Head of caudate nucleus (tissue), 42 donors: ENCODE measurements at regions not wholly inside any gene's neighbourhood (a gene's known extent, or its start where the extent isn't known, plus 50 kb on each side); places are given as distances from the start of the nearest gene placed in this dataset.

Experiments used
- DNase-seq, 42 donors: peaks; one replicate each; pipeline versions ENCODE4 v3.0.0 to v3.0.0-alpha.2; 2020 to 2021; ENCODE audit warnings: mixed read lengths in 7 of 42
- intact Hi-C: fragments of 100-400 bp; cut with DNase I; formaldehyde crosslinking; loops from one replicate; pipeline ENCODE4 v1.15.0; 2022

GRCh38 chr18:41135146-41135545 is 819.9 kb upstream of the PIK3C3 start:
- no peak for DNase-seq
- intact Hi-C loops = no loop called here

GRCh38 chr18:41134426-41134825 is 820.6 kb upstream of the PIK3C3 start:
- intact Hi-C loops = no loop called here
- no peak for DNase-seq

GRCh38 chr18:41131050-41131449 is 824.0 kb upstream of the PIK3C3 start:
- intact Hi-C loops = no loop called here
- DNase-seq = no peak

- no peak for DNase-seq
- intact Hi-C loops = no loop called here
Measured at GRCh38 chr18:41128545-41128944, 826.5 kb upstream of the PIK3C3 start.

GRCh38 chr18:41128126-41128525 is 826.9 kb upstream of the PIK3C3 start:
- intact Hi-C loops = no loop called here
- DNase-seq = no peak

- intact Hi-C loops = no loop called here
- no peak for DNase-seq
Measured at GRCh38 chr18:41126541-41127235, 828.3 kb upstream of the PIK3C3 start.

- no peak for DNase-seq
- intact Hi-C loops = no loop called here
Measured at GRCh38 chr18:41121116-41121826, 833.8 kb upstream of the PIK3C3 start.

GRCh38 chr18:41119031-41119430 is 836.0 kb upstream of the PIK3C3 start:
- no peak for DNase-seq
- intact Hi-C loops = no loop called here

GRCh38 chr18:41113885-41114482 is 841.0 kb upstream of the PIK3C3 start:
- intact Hi-C loops = no loop called here
- DNase-seq = peak in 3 of 42 donors; percentile 2 to 7 (median 3)

- no peak for DNase-seq
- intact Hi-C loops = no loop called here
Measured at GRCh38 chr18:41099451-41099850, 855.6 kb upstream of the PIK3C3 start.

GRCh38 chr18:41096504-41096903 is 858.5 kb upstream of the PIK3C3 start:
- intact Hi-C loops = no loop called here
- peak in 16 of 42 donors; percentile 3 to 50 (median 12) for DNase-seq

- DNase-seq = no peak
- intact Hi-C loops = no loop called here
Measured at GRCh38 chr18:41077076-41077475, 878.0 kb upstream of the PIK3C3 start.

- no peak for DNase-seq
- intact Hi-C loops = no loop called here
Measured at GRCh38 chr18:41075212-41075611, 879.8 kb upstream of the PIK3C3 start.

- intact Hi-C loops = no loop called here
- DNase-seq = no peak
Measured at GRCh38 chr18:41073372-41073954, 881.6 kb upstream of the PIK3C3 start.

GRCh38 chr18:41072946-41073345 is 882.1 kb upstream of the PIK3C3 start:
- intact Hi-C loops = no loop called here
- DNase-seq = no peak

- intact Hi-C loops = no loop called here
Measured at GRCh38 chr18:41071826-41072225, 883.2 kb upstream of the PIK3C3 start.

GRCh38 chr18:41069167-41069566 is 885.9 kb upstream of the PIK3C3 start:
- intact Hi-C loops = no loop called here
- no peak for DNase-seq

More at GRCh38 chr18:41071826-41072225, 883.2 kb upstream of the PIK3C3 start:
- no peak for DNase-seq

- intact Hi-C loops = no loop called here
- no peak for DNase-seq
Measured at GRCh38 chr18:41064916-41065315, 890.1 kb upstream of the PIK3C3 start.

- intact Hi-C loops = no loop called here
- no peak for DNase-seq
Measured at GRCh38 chr18:41060967-41061366, 894.1 kb upstream of the PIK3C3 start.

- DNase-seq = no peak
- intact Hi-C loops = no loop called here
Measured at GRCh38 chr18:41059126-41059415, 896.0 kb upstream of the PIK3C3 start.
